ENCODE measurements at regions not wholly inside any gene's neighbourhood (a gene's known extent, or its start where the extent isn't known, plus 50 kb on each side); places are given as distances from the start of the nearest gene placed in this dataset.
"Not testable (repeated sequence)": the region's sequence is repeated elsewhere in the genome, so short reads cannot be mapped to it uniquely, and the experiment has no call there.

GRCh38 chr9:94183240-94183999 lies 75.7 kb upstream of the ZNF169 start:
- TF ChIP-seq CTCF (IDR thresholded peaks at IDR 0.05; ENCODE audit: low read depth, low read length), result no peak
- no peak for DNase-seq (ENCODE audit: low read depth in 2 of 2)
- no peak overlapping the region for H3K4me3 ChIP-seq (replicated peaks in 1 of 2; ENCODE audit: low read depth in 2 of 2, low read length in 2 of 2)

- TF ChIP-seq CTCF (IDR thresholded peaks at IDR 0.05; ENCODE audit: low read depth, low read length), result no peak
- no peak overlapping the region for H3K4me3 ChIP-seq (replicated peaks in 1 of 2; ENCODE audit: low read depth in 2 of 2, low read length in 2 of 2)
- no peak for DNase-seq (ENCODE audit: low read depth in 2 of 2)
Observed at GRCh38 chr9:94188246-94188645, 70.9 kb upstream of the ZNF169 start.

- DNase-seq (ENCODE audit: low read depth in 2 of 2); H3K4me3 ChIP-seq (replicated peaks in 1 of 2; ENCODE audit: low read depth in 2 of 2, low read length in 2 of 2): not testable (repeated sequence)
Observed at GRCh38 chr9:94191706-94192105, 67.4 kb upstream of the ZNF169 start.

GRCh38 chr9:94198414-94198813 lies 60.7 kb upstream of the ZNF169 start:
- TF ChIP-seq CTCF (IDR thresholded peaks at IDR 0.05; ENCODE audit: low read depth, low read length), result no peak
- no peak for DNase-seq (ENCODE audit: low read depth in 2 of 2)
- H3K4me3 ChIP-seq (replicated peaks in 1 of 2; ENCODE audit: low read depth in 2 of 2, low read length in 2 of 2), result no peak overlapping the region

GRCh38 chr9:94199776-94200175 lies 59.3 kb upstream of the ZNF169 start:
- no peak overlapping the region for H3K4me3 ChIP-seq (replicated peaks in 1 of 2; ENCODE audit: low read depth in 2 of 2, low read length in 2 of 2)
- DNase-seq (ENCODE audit: low read depth in 2 of 2), result no peak
- no peak for TF ChIP-seq CTCF (IDR thresholded peaks at IDR 0.05; ENCODE audit: low read depth, low read length)

- no peak for TF ChIP-seq CTCF (IDR thresholded peaks at IDR 0.05; ENCODE audit: low read depth, low read length)
- H3K4me3 ChIP-seq (replicated peaks in 1 of 2; ENCODE audit: low read depth in 2 of 2, low read length in 2 of 2), result no peak overlapping the region
- no peak for DNase-seq (ENCODE audit: low read depth in 2 of 2)
Observed at GRCh38 chr9:94204174-94204573, 54.9 kb upstream of the ZNF169 start.

- DNase-seq (ENCODE audit: low read depth in 2 of 2), result no peak
- TF ChIP-seq CTCF (IDR thresholded peaks at IDR 0.05; ENCODE audit: low read depth, low read length), result no peak
- H3K4me3 ChIP-seq (replicated peaks in 1 of 2; ENCODE audit: low read depth in 2 of 2, low read length in 2 of 2), result no peak overlapping the region
Observed at GRCh38 chr9:94207781-94208180, 51.3 kb upstream of the ZNF169 start.
